Stimulated activated CD4-positive, alpha-beta T cell treated with anti-CD3 and anti-CD28 coated beads, TNF-alpha, amount 100 ng/mL, for 4 hours (primary cell): ENCODE measurements at regions not wholly inside any gene's neighbourhood (a gene's known extent, or its start where the extent isn't known, plus 50 kb on each side); places are given as distances from the start of the nearest gene placed in this dataset.

ENCODE experiments used
- DNase-seq, 3 experiments: peaks; one replicate each; pipeline ENCODE4 v3.0.0-alpha.2; 2020; ENCODE audit warnings: low read depth in 3 of 3

- DNase-seq = no peak
Measured at GRCh38 chr2:118565786-118566540, 281.5 kb downstream of the EN1 start.

- DNase-seq = no peak
Measured at GRCh38 chr2:118565301-118565700, 282.1 kb downstream of the EN1 start.

DNA sequence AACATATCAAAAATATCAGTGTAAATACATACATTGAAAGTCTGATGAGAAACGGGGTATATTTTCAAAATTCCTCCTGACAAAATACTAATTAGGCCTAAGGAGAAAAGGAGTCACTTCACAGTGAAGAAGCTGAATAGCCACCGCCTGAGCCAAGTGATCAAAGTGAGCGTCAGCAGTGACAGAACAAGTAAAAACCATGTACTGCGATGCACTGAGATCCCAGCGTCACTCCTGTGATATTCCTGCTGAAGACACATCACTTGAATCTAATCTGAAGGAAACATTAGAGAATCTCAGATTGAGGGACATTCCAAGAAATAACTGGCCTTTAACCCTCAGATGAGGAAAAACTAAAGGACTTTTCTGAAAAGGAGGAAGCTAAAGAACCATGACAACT, 285.3 kb downstream of the EN1 start:
- no peak for DNase-seq

- DNase-seq = no peak
Measured at GRCh38 chr2:118558846-118559245, 288.6 kb downstream of the EN1 start.

GRCh38 chr2:118557791-118558190, 289.7 kb downstream of the EN1 start:
- no peak for DNase-seq

- no peak for DNase-seq
Measured at GRCh38 chr2:118557016-118557415, 290.4 kb downstream of the EN1 start.

DNA sequence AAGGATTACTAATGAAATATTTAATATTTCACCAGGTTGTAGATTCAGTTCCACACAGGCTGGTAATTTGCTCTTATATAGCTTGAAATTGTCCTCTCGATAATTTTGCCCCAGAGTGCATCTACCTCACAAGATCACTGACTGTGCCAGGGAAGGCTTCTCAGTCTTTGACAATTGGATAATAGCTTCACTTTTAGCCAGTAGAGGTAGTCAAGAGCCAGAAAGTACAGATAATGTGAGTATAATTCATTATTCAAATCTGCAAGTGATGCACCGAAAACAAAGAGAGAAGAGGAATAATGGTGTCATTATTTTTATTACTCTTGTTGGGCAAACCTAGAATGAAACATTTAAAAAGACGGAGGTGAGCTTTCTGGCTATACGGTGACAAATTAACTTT, 292.8 kb downstream of the EN1 start:
- no peak for DNase-seq

DNA sequence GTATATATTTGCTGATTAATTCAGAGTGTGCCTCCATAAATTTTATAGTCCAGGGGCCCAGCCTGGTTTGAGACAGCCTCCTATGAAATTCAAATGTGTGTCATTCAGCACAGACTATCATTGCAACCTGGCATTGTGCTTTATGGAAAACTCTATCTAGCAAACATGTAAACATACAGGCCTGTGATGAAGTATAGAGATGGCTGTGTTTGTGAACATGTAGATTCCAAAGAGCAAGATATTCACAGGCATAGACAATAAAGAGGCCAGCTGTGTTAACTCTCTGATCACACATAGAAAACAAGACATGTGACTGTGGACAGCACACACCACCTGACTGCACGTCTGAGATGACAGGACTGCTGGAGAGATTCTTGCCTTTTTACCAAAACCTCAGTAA, 297.9 kb downstream of the EN1 start:
- no peak for DNase-seq

DNA sequence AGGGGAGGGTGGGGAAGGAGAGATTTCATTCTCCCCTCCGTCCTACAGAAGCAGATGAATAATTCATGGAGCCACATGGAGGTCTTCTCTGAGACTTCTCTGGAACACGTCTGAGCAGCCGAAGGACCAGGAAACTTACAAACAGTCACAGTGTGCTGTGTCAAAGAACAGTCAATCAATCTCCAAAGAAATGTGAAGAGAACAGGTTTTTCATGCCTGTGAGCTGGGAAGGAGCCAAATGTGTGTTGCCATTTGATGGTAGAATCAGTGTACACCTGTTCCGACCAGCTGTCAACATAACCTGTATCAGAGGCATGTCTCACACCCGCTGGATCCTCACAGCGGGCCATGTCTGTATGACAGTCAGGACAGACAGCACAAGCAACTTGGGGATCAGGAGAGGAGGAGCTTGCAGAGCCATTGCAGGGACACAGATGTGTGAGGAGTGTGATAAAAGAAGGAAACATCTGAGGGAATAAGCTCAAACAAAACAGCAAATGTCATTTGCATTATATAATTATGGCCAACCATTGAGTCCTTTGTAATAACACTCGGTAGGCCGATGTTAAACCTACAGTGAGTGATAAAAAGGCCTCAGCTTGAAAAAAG, 298.5 kb downstream of the EN1 start:
- DNase-seq = no peak

- DNase-seq = no peak
Measured at GRCh38 chr2:118539290-118539689, 308.2 kb downstream of the EN1 start.

DNA sequence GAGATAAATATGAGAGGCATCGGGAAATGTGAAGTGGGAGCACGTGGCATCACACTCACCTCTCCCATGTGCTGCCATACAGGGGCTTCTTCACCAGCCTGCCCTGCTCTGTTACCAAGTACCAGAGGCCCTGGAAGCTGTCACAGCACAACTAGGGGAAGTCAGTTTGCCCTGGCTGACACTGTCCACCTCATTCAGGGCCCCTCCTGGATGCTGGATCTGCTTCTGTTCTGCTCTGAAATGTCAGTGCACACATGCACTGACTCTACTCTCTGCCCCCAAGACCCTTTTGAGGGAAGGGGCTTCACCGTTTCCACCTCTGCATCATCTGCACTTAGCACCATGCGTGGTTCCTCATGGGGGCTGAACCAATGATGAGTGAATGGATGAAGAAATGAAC, 311.1 kb downstream of the EN1 start:
- DNase-seq = no peak

- no peak for DNase-seq
Measured at GRCh38 chr2:118535818-118536212, 311.6 kb downstream of the EN1 start.

DNA sequence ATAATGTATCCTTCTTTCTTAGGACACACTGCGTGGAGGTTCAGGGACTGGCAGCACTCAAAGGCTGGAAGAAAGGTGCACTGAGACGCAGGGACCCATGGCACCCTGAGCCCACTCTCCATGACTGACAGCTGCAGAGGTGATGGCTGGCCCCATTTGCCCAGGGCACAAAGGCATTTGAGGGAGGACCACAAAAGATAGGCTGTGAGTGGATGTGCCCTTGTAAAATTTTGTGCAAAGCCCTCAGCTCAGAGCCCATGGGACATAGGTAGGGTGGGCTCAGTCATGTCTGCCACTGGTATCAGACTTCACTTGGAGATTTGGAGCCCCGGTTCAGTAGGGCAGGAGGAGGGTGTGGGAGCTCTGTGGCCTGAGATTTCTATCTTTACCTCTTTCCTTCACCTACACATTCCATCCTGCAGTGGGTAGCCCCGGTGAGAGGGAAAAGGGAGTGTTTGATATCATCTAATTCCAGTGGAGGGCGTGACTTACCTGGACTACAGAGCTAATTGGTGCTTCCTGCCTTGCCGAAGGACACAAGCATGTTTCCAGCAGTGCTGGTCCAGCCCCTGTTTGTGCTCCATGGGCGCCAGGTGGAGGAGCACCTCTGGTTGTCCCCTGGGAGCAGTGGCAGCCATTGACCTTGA, 312.2 kb downstream of the EN1 start:
- DNase-seq = no peak

- DNase-seq = no peak
Measured at GRCh38 chr2:118530976-118531375, 316.5 kb downstream of the EN1 start.

GRCh38 chr2:118529908-118530599, 317.4 kb downstream of the EN1 start:
- DNase-seq = no peak

- DNase-seq = no peak
Measured at GRCh38 chr2:118527571-118527970, 319.9 kb downstream of the EN1 start.

GRCh38 chr2:118525346-118525745, 322.1 kb downstream of the EN1 start:
- DNase-seq = no peak

GRCh38 chr2:118524911-118525310, 322.5 kb downstream of the EN1 start:
- DNase-seq = no peak

GRCh38 chr2:118523761-118524160, 323.7 kb downstream of the EN1 start:
- no peak for DNase-seq

- DNase-seq = no peak
Measured at GRCh38 chr2:118521960-118522359, 325.5 kb downstream of the EN1 start.

DNA sequence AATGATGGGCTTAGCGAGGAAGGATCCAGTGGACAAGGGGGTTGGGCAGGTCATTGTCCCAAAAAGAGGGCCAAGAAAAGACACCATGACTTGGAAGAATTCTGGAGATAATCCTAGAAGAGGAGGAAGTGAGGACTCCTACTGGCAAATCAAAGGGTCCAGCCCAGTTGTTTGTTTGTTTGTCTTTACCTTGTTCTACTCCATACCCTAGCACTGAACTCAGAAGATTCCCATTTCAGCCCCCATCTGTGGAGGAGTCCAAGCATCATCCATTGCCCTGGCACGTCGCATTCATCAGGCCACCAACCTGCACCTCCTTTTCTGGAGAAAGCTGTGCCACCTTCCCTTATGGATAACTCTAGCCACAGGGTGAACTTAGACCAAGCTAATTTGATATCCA, 326.2 kb downstream of the EN1 start:
- DNase-seq = no peak

GRCh38 chr2:118520246-118520645, 327.2 kb downstream of the EN1 start:
- DNase-seq = no peak

- no peak for DNase-seq
Measured at GRCh38 chr2:118519511-118519910, 327.9 kb downstream of the EN1 start.
